ENCODE measurements at regions not wholly inside any gene's neighbourhood (a gene's known extent, or its start where the extent isn't known, plus 50 kb on each side); places are given as distances from the start of the nearest gene placed in this dataset.
"Not testable (repeated sequence)": the region's sequence is repeated elsewhere in the genome, so short reads cannot be mapped to it uniquely, and the experiment has no call there.

GRCh38 chr5:91770400-91770799 is 387.3 kb upstream of the ARRDC3 start:
- no peak for DNase-seq (ENCODE audit: low read depth in 1 of 2, low spot score in 1 of 2)
- no peak for TF ChIP-seq POLR2AphosphoS5 (IDR thresholded peaks at IDR 0.05; ENCODE audit: low read depth)
- TF ChIP-seq CTCF (IDR thresholded peaks at IDR 0.05; ENCODE audit: insufficient read depth, low read length): no peak
- TF ChIP-seq GABPA (IDR thresholded peaks at IDR 0.05; ENCODE audit: low read depth): no peak
- no peak for TF ChIP-seq REST (IDR thresholded peaks at IDR 0.05; ENCODE audit: insufficient replicate concordance, low read depth)
- TF ChIP-seq SPI1 (IDR thresholded peaks at IDR 0.05; ENCODE audit: borderline replicate concordance, low read depth): no peak
- H3K27ac ChIP-seq (replicated peaks): no peak overlapping the region
- H3K4me3 ChIP-seq (replicated peaks; ENCODE audit: insufficient read depth, low read length): no peak overlapping the region
- H3K27me3 ChIP-seq (ENCODE audit: insufficient read depth, poor library complexity, severe bottlenecking): no peaks in the 10 kb centered on the region

- H3K4me3 ChIP-seq (replicated peaks; ENCODE audit: insufficient read depth, low read length); H3K27ac ChIP-seq (replicated peaks); H3K27me3 ChIP-seq (ENCODE audit: insufficient read depth, poor library complexity, severe bottlenecking); DNase-seq (ENCODE audit: low read depth in 1 of 2, low spot score in 1 of 2): not testable (repeated sequence)
Observed at GRCh38 chr5:91757383-91757782, 374.3 kb upstream of the ARRDC3 start.

GRCh38 chr5:91754990-91755389 is 371.9 kb upstream of the ARRDC3 start:
- no peak for DNase-seq (ENCODE audit: low read depth in 1 of 2, low spot score in 1 of 2)
- TF ChIP-seq CTCF (IDR thresholded peaks at IDR 0.05; ENCODE audit: insufficient read depth, low read length): no peak
- no peak for TF ChIP-seq GABPA (IDR thresholded peaks at IDR 0.05; ENCODE audit: low read depth)
- TF ChIP-seq POLR2AphosphoS5 (IDR thresholded peaks at IDR 0.05; ENCODE audit: low read depth): no peak
- Histone ChIP-seq H3K27me3 (ENCODE audit: insufficient read depth, poor library complexity, severe bottlenecking) (no peaks in the 10 kb centered on the region), H3K4me3 (replicated peaks; ENCODE audit: insufficient read depth, low read length) (no peak overlapping the region), H3K27ac (replicated peaks) (no peak overlapping the region)

- not testable (repeated sequence) for H3K27ac ChIP-seq (replicated peaks)
Observed at GRCh38 chr5:91744470-91744869, 361.4 kb upstream of the ARRDC3 start.

GRCh38 chr5:91742550-91742949 is 359.4 kb upstream of the ARRDC3 start:
- no peak overlapping the region for H3K4me3 ChIP-seq (replicated peaks; ENCODE audit: insufficient read depth, low read length)
- DNase-seq (ENCODE audit: low read depth in 1 of 2, low spot score in 1 of 2): no peak
- H3K27me3 ChIP-seq (ENCODE audit: insufficient read depth, poor library complexity, severe bottlenecking): no peaks in the 10 kb centered on the region
- H3K27ac ChIP-seq (replicated peaks): no peak overlapping the region
- TF ChIP-seq GABPA (IDR thresholded peaks at IDR 0.05; ENCODE audit: low read depth): no peak

More at GRCh38 chr5:91744470-91744869, 361.4 kb upstream of the ARRDC3 start:
- not testable (repeated sequence) for DNase-seq (ENCODE audit: low read depth in 1 of 2, low spot score in 1 of 2); H3K4me3 ChIP-seq (replicated peaks; ENCODE audit: insufficient read depth, low read length); H3K27me3 ChIP-seq (ENCODE audit: insufficient read depth, poor library complexity, severe bottlenecking)

- DNase-seq (ENCODE audit: low read depth in 1 of 2, low spot score in 1 of 2): no peak
- H3K27ac ChIP-seq (replicated peaks): no peak overlapping the region
- H3K27me3 ChIP-seq (ENCODE audit: insufficient read depth, poor library complexity, severe bottlenecking): no peaks in the 10 kb centered on the region
- TF ChIP-seq GABPA (IDR thresholded peaks at IDR 0.05; ENCODE audit: low read depth) (no peak), CTCF (IDR thresholded peaks at IDR 0.05; ENCODE audit: insufficient read depth, low read length) (no peak), SPI1 (IDR thresholded peaks at IDR 0.05; ENCODE audit: borderline replicate concordance, low read depth) (no peak), POLR2AphosphoS5 (IDR thresholded peaks at IDR 0.05; ENCODE audit: low read depth) (no peak), REST (IDR thresholded peaks at IDR 0.05; ENCODE audit: insufficient replicate concordance, low read depth) (no peak)
- H3K4me3 ChIP-seq (replicated peaks; ENCODE audit: insufficient read depth, low read length): no peak overlapping the region
Observed at GRCh38 chr5:91741764-91742505, 358.8 kb upstream of the ARRDC3 start.

All from HL-60 (cell line).